IMR-90 (cell line): ENCODE measurements at regions not wholly inside any gene's neighbourhood (a gene's known extent, or its start where the extent isn't known, plus 50 kb on each side); places are given as distances from the start of the nearest gene placed in this dataset.

Source experiments
- ATAC-seq: fragments of 200-7000 bp; cut with Tn5 transposase; 2 replicates; pipeline ENCODE4 v1.9.1; 2020; ENCODE audit warnings: low read depth, mild to moderate bottlenecking, moderate library complexity
- BruUV-seq: library from RNA; stranded (reverse); fragments of 400-500 nt; replicated peaks from 2 replicates; lab custom pipeline; 2021; lab: Mats Ljungman, UMichigan
- CTCF ChIA-PET: fragments of 300-600 bp; formaldehyde crosslinking; extraction: SDS; loops from one replicate; lab custom pipeline; 2021; ENCODE audit warnings: antibody characterized with exemption; lab: Yijun Ruan, JAX
- POLR2A ChIA-PET: fragments of 300-600 bp; sonication (Branson Sonifier 250); formaldehyde crosslinking; loops from one replicate; lab custom pipeline; 2022; ENCODE audit warnings: antibody characterized with exemption; ENCODE audit not compliant: unreplicated experiment; lab: Charles Lee
- DNase-seq: peaks from one replicate; pipeline ENCODE4 v3.0.0; 2013
- H2AFZ ChIP-seq: replicated peaks from 2 replicates; pipeline ENCODE3; 2013; ENCODE audit warnings: low read length, mild to moderate bottlenecking; ENCODE audit not compliant: poor library complexity
- H2AK5ac ChIP-seq: 2 replicates; pipeline ENCODE4 v1.6.1; 2013; ENCODE audit warnings: low read depth, low read length, inconsistent platforms
- H2AK9ac ChIP-seq: replicated peaks from 2 replicates; pipeline ENCODE3; 2013; ENCODE audit warnings: mild to moderate bottlenecking, low read depth, low read length, moderate library complexity; ENCODE audit not compliant: poor library complexity
- H2BK120ac ChIP-seq: 2 replicates; pipeline ENCODE4 v1.6.1; 2013; ENCODE audit warnings: low read depth, low read length, inconsistent platforms
- H2BK15ac ChIP-seq: 3 replicates; pipeline ENCODE4 v1.6.1; 2013; ENCODE audit warnings: low read depth, low read length, inconsistent platforms
- H2BK20ac ChIP-seq: 2 replicates; pipeline ENCODE4 v1.6.1; 2013; ENCODE audit warnings: low read depth, mild to moderate bottlenecking, inconsistent platforms, low read length, moderate library complexity
- H2BK5ac ChIP-seq: 2 replicates; pipeline ENCODE4 v1.6.1; 2013; ENCODE audit warnings: mild to moderate bottlenecking, low read depth, low read length, inconsistent platforms; ENCODE audit not compliant: poor library complexity, severe bottlenecking
- H3K14ac ChIP-seq: replicated peaks from 2 replicates; pipeline ENCODE4 v1.6.1; 2013; ENCODE audit warnings: low read depth, low read length, inconsistent platforms
- H3K18ac ChIP-seq: 2 replicates; pipeline ENCODE4 v1.6.1; 2013; ENCODE audit warnings: low read depth, low read length, control low read depth
- H3K23ac ChIP-seq: 2 replicates; pipeline ENCODE4 v1.6.1; 2013; ENCODE audit warnings: low read depth, low read length, inconsistent platforms
- H3K27ac ChIP-seq: 2 replicates; pipeline ENCODE4 v1.5.1; 2013; ENCODE audit warnings: mild to moderate bottlenecking, control low read depth, low read length; ENCODE audit not compliant: insufficient read depth
- H3K27me3 ChIP-seq: 2 replicates; pipeline ENCODE4 v1.6.1; 2013; ENCODE audit warnings: low read length; ENCODE audit not compliant: control insufficient read depth, insufficient read depth
- H3K36me3 ChIP-seq: 2 replicates; pipeline ENCODE4 v1.6.1; 2013; ENCODE audit warnings: low read length, mixed read lengths; ENCODE audit not compliant: control insufficient read depth, insufficient read depth
- H3K4ac ChIP-seq: 2 replicates; pipeline ENCODE4 v1.6.1; 2013; ENCODE audit warnings: low read depth, low read length, inconsistent platforms
- H3K4me1 ChIP-seq: 2 replicates; pipeline ENCODE4 v1.6.1; 2013; ENCODE audit warnings: low read length, mixed read lengths; ENCODE audit not compliant: control insufficient read depth, insufficient read depth
- H3K4me2 ChIP-seq: 2 replicates; pipeline ENCODE4 v1.6.1; 2013; ENCODE audit warnings: low read depth, mild to moderate bottlenecking, control low read depth, low read length, moderate library complexity
- H3K4me3 ChIP-seq: 2 replicates; pipeline ENCODE4 v1.5.1; 2013; ENCODE audit warnings: low read depth, mild to moderate bottlenecking, control low read depth, low read length, moderate library complexity; ENCODE audit not compliant: insufficient read depth
- H3K56ac ChIP-seq: 2 replicates; pipeline ENCODE4 v1.6.1; 2013; ENCODE audit warnings: low read length, inconsistent platforms; ENCODE audit not compliant: insufficient read depth; ENCODE audit errors: extremely low read depth
- H3K79me1 ChIP-seq, 2 experiments: 2 replicates each; pipeline ENCODE4 v1.6.1; 2013; ENCODE audit warnings: low read length in 2 of 2, inconsistent platforms in 1 of 2, low read depth in 1 of 2
- H3K9ac ChIP-seq: 2 replicates; pipeline ENCODE4 v1.6.1; 2013; ENCODE audit warnings: low read depth, low read length, control low read depth
- H3K9me1 ChIP-seq: 2 replicates; pipeline ENCODE4 v1.6.1; 2013; ENCODE audit warnings: low read length, inconsistent platforms; ENCODE audit not compliant: insufficient read depth
- H3K9me3 ChIP-seq: 2 replicates; pipeline ENCODE4 v1.6.1; 2013; ENCODE audit warnings: low read length; ENCODE audit not compliant: control insufficient read depth, insufficient read depth
- H4K20me1 ChIP-seq: 2 replicates; pipeline ENCODE4 v1.6.1; 2013; ENCODE audit warnings: low read length, inconsistent platforms; ENCODE audit not compliant: insufficient read depth
- H4K5ac ChIP-seq: 2 replicates; pipeline ENCODE4 v1.6.1; 2013; ENCODE audit warnings: mild to moderate bottlenecking, low read depth, low read length, control low read depth
- H4K8ac ChIP-seq, 2 experiments: 2 replicates each; pipeline ENCODE4 v1.6.1; 2013; ENCODE audit warnings: low read depth in 2 of 2, low read length in 2 of 2, control low read depth in 1 of 2, inconsistent platforms in 1 of 2
- H4K91ac ChIP-seq: 2 replicates; pipeline ENCODE4 v1.6.1; 2013; ENCODE audit warnings: low read depth, low read length, inconsistent platforms; ENCODE audit not compliant: insufficient read depth
- CTCF ChIP-seq: conservative IDR thresholded peaks from 2 replicates; pipeline ENCODE4 v1.5.1; 2012; ENCODE audit warnings: mild to moderate bottlenecking, low read depth, low read length, improper control_type of control experiment
- WGBS, 2 experiments: methylation state at CpG; one replicate each; pipeline versions ENCODE4 v1.1.5 to v1.1.7; 2013; ENCODE audit warnings: missing lambda C conversion rate in 2 of 2; ENCODE audit not compliant: insufficient read length in 1 of 2; ENCODE audit errors: extremely low coverage in 2 of 2; 5-methylcytosine and 5-hydroxymethylcytosine counted together
- dilution Hi-C: fragments of 300-500 bp; cut with HindIII; formaldehyde crosslinking; loops from one replicate; pipeline ENCODE4 v1.14.3; 2018; ENCODE audit warnings: low sequenced_read_pairs; ENCODE audit not compliant: unreplicated experiment
- in situ Hi-C: fragments of 300-500 bp; cut with MboI; formaldehyde crosslinking; loops from 3 replicates; pipeline ENCODE4 v1.14.3; 2019; ENCODE audit warnings: low sequenced_read_pairs, inconsistent platforms, mixed read lengths
- intact Hi-C: fragments of 100-400 bp; cut with micrococcal nuclease; formaldehyde crosslinking; loops from 2 replicates; pipeline ENCODE4 v1.10.0; 2022
- TF ChIP-seq, protein P1 (sequence below): fragments of 150-350 bp; IDR thresholded peaks from 2 replicates; pipeline ENCODE4 v1.6.1; 2017; ENCODE audit warnings: mild to moderate bottlenecking, antibody characterized with exemption, low read length, low read depth

DNA sequence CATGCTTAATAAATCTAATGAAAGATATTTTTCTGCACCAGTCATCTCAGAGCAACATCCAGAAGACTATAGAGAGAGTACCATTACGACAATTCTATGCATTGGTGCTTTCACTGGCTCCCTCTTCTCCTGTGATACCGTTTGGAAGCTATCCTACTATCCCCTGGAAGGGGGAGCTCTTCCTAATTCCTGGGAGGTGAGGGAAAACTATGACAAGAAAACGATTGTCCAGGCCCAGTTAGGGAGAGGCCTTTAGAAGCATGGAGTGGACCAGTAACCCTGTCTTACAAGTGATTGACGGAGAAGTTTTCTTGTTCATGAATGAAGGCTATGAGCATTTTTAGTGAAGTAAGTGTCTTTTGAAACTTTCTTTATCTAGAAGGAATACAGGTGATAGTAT, 150.2 kb downstream of the TANC2 start:
- intact Hi-C loops (no loop called here), in situ Hi-C loops (no loop called here), dilution Hi-C loops (no loop called here)
- POLR2A ChIA-PET: no interaction called here
- H3K9me1 ChIP-seq: peaks cover 6% of the 10 kb centered on the region; the same call in 1 of the 2 replicates
- no peak overlapping the region for H4K5ac ChIP-seq
- no peak overlapping the region for H3K4me3 ChIP-seq
- H3K9ac ChIP-seq: no peak overlapping the region
- H3K27me3 ChIP-seq: no peaks in the 10 kb centered on the region
- H4K20me1 ChIP-seq: peaks cover 23% of the 10 kb centered on the region; the same call in 1 of the 2 replicates
- H2BK20ac ChIP-seq: no peak overlapping the region
- H3K4me2 ChIP-seq: no peak overlapping the region
- no peak overlapping the region for H3K27ac ChIP-seq
- no peak overlapping the region; the same call in 1 of the 2 replicates for H3K4ac ChIP-seq
- H3K23ac ChIP-seq: no peak overlapping the region
- H2BK120ac ChIP-seq: no peak overlapping the region
- no peak overlapping the region for H2AK9ac ChIP-seq
- CTCF ChIA-PET: interaction anchor here (1.0 kb wide), 1 partner anchor 10 kb away, joined by 3 read pairs; no protein-coding TSS in a partner anchor
- H2AK5ac ChIP-seq: 0 out of 2 replicates have a peak overlapping the region, but pooled peaks have one; percentile 3
- H3K79me1 ChIP-seq: peaks cover 25 to 41% of the 10 kb centered on the region in 2 experiments
- no peaks in the 10 kb centered on the region for H3K9me3 ChIP-seq
- H2AFZ ChIP-seq: no peak overlapping the region
- H3K14ac ChIP-seq: 0 out of 2 replicates have a peak overlapping the region, but pooled peaks have one; percentile 64
- 70% methylated on average over 2 of the region's 4 CpGs; no CpG with 5 or more reads in 1 of the 2 experiments for WGBS, 2 experiments
- no peak overlapping the region for H4K91ac ChIP-seq
- DNase-seq (no peak), ATAC-seq (no peak)
- H2BK15ac ChIP-seq: no peak overlapping the region
- peaks cover 6% of the 10 kb centered on the region; the same call in 1 of the 2 replicates for H3K4me1 ChIP-seq
- 0 out of 2 replicates have a peak, but pooled peaks have one; percentile 3 for TF ChIP-seq CTCF
- TF ChIP-seq, protein P1, sequence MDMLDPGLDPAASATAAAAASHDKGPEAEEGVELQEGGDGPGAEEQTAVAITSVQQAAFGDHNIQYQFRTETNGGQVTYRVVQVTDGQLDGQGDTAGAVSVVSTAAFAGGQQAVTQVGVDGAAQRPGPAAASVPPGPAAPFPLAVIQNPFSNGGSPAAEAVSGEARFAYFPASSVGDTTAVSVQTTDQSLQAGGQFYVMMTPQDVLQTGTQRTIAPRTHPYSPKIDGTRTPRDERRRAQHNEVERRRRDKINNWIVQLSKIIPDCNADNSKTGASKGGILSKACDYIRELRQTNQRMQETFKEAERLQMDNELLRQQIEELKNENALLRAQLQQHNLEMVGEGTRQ: no peak
- BruUV-seq: no TSS peak
- H3K56ac ChIP-seq: no peak overlapping the region
- H3K36me3 ChIP-seq: peaks cover 4% of the 10 kb centered on the region; the same call in 1 of the 2 replicates
- H4K8ac ChIP-seq: no peak overlapping the region
- no peak overlapping the region for H2BK5ac ChIP-seq
- H3K18ac ChIP-seq: no peak overlapping the region
